BE2C (cell line): ENCODE measurements at regions not wholly inside any gene's neighbourhood (a gene's known extent, or its start where the extent isn't known, plus 50 kb on each side); places are given as distances from the start of the nearest gene placed in this dataset.

ENCODE experiments used
- DNase-seq: peaks from one replicate; pipeline ENCODE4 v3.0.0-alpha.2; 2020
- H3K27me3 ChIP-seq: fragments of 250-450 bp; sonication (Bioruptor Pico); 2 replicates; pipeline ENCODE4 v1.5.1; 2020; ENCODE audit warnings: mild to moderate bottlenecking
- H3K36me3 ChIP-seq: fragments of 250-450 bp; sonication (Bioruptor Pico); 2 replicates; pipeline ENCODE4 v1.5.1; 2020; ENCODE audit warnings: mild to moderate bottlenecking
- H3K4me1 ChIP-seq: fragments of 250-450 bp; sonication (Bioruptor Pico); 2 replicates; pipeline ENCODE4 v1.5.1; 2020
- H3K4me3 ChIP-seq: 2 replicates; pipeline ENCODE4 v1.5.1; 2011; ENCODE audit warnings: low read depth, low read length
- H3K9me3 ChIP-seq: fragments of 250-450 bp; sonication (Bioruptor Pico); 2 replicates; pipeline ENCODE4 v1.5.1; 2020
- TF ChIP-seq, protein P1 (sequence below): IDR thresholded peaks from 2 replicates; pipeline ENCODE4 v1.5.1; 2012; ENCODE audit warnings: mild to moderate bottlenecking, low read depth, low read length

DNA sequence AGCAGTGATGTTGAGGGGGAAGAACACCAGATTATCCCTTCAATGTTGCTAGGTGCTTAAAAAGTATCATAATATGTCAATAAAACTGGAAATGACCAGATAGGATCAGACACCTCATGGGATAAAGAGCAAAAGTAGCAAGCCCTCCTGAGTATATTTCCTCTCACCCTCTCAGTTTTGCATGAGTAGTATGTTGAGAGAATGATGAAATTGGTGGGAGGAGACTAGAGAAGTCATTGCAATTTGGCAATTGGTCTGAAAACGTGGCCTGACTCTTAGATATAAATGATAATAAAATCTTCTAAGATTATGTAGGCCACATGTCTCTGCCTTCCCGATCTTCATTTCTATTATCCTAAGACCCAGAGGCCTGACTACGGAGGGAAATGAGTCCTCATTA, 151.2 kb upstream of the ARRDC3 start:
- H3K4me1 ChIP-seq: no peaks in the 10 kb centered on the region
- no peaks in the 10 kb centered on the region for H3K27me3 ChIP-seq
- no peak for DNase-seq
- no peak overlapping the region for H3K4me3 ChIP-seq
- no peaks in the 10 kb centered on the region for H3K36me3 ChIP-seq
- H3K9me3 ChIP-seq: no peaks in the 10 kb centered on the region; the same call in none of the 2 replicates
- TF ChIP-seq, protein P1, sequence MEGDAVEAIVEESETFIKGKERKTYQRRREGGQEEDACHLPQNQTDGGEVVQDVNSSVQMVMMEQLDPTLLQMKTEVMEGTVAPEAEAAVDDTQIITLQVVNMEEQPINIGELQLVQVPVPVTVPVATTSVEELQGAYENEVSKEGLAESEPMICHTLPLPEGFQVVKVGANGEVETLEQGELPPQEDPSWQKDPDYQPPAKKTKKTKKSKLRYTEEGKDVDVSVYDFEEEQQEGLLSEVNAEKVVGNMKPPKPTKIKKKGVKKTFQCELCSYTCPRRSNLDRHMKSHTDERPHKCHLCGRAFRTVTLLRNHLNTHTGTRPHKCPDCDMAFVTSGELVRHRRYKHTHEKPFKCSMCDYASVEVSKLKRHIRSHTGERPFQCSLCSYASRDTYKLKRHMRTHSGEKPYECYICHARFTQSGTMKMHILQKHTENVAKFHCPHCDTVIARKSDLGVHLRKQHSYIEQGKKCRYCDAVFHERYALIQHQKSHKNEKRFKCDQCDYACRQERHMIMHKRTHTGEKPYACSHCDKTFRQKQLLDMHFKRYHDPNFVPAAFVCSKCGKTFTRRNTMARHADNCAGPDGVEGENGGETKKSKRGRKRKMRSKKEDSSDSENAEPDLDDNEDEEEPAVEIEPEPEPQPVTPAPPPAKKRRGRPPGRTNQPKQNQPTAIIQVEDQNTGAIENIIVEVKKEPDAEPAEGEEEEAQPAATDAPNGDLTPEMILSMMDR: no peak

DNA sequence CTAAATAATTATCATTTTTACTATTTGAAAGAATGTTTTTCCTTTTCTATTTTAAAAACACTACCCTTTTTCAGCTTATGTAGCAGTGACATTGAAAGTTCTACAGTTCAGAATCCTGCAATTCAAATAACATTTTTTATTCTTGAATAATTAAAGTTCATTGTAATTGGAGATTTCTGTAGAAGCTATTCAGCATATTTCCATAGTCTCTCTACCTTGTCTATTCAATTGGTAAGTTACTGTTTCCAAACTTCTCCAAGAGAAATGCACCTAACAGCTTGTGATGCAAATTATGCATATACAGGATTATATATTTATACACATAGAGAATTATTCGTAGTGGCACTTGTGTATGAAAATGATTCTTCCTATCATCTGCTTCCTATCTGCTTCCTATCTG, 149.7 kb upstream of the ARRDC3 start:
- TF ChIP-seq, protein P1: no peak
- Histone ChIP-seq H3K36me3 (no peaks in the 10 kb centered on the region), H3K9me3 (no peaks in the 10 kb centered on the region; the same call in none of the 2 replicates), H3K27me3 (no peaks in the 10 kb centered on the region), H3K4me3 (no peak overlapping the region), H3K4me1 (no peaks in the 10 kb centered on the region)
- DNase-seq: no peak

DNA sequence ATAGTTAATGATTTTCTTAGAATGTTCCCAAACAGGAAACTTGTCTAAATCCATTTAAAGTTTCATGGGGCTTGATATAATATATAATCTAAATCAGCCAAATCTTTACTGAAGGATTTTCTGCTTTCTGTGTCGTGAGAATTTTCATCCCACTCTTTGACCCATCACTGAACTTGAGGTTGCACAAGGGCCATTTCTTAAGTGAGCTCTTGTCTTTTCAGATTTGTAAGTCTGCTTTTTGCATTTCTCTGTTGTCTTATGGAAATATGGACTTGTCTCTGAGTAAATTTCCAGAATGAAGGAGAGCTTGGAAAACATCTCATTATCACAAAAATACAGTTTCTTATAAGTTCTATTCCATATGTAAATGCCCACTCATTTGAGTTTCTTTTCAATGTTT, 149.2 kb upstream of the ARRDC3 start:
- H3K27me3 ChIP-seq: no peaks in the 10 kb centered on the region
- H3K36me3 ChIP-seq: no peaks in the 10 kb centered on the region
- no peaks in the 10 kb centered on the region; the same call in none of the 2 replicates for H3K9me3 ChIP-seq
- DNase-seq: no peak
- H3K4me3 ChIP-seq: no peak overlapping the region
- TF ChIP-seq, protein P1: no peak
- no peaks in the 10 kb centered on the region for H3K4me1 ChIP-seq

DNA sequence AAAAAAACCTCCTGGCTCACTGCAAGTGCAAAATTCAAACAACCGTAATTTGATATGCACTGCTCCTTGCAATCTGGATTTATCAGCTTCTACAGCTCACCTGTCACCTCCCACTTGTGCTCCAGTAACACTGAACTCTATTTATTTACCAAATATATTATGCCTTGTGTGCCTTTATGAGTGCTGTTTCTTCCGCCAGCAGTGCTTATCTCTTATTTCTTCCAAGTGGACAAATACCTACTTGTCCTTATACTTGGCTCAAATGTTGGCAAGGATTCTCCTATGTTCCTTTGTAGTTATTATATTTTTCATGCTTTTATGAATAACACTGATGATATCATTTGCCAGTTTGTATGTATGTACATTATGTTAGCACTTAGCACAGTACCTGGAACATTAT, 145.7 kb upstream of the ARRDC3 start:
- no peaks in the 10 kb centered on the region for H3K27me3 ChIP-seq
- H3K36me3 ChIP-seq: no peaks in the 10 kb centered on the region
- H3K4me3 ChIP-seq: no peak overlapping the region
- H3K4me1 ChIP-seq: no peaks in the 10 kb centered on the region
- DNase-seq: no peak
- TF ChIP-seq, protein P1: no peak
- H3K9me3 ChIP-seq: no peaks in the 10 kb centered on the region; the same call in none of the 2 replicates

DNA sequence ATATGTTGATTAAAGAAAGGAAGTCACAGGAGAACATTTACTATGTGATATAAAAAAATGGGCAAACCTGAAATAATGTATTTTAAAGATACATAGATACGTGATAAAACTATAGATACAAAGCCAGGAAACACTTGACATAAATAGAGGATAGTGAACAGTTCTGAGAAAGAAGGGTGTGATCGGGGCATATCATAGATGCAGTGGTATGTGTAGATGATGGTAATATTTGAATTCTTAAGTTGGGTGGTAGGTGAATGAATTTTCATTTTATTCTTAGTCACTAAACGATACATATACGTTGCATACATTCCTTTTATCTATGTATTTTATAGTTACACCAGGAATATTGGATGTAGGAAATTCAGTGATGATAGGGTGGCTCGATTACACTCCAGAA, 138.7 kb upstream of the ARRDC3 start:
- H3K36me3 ChIP-seq: no peaks in the 10 kb centered on the region
- H3K4me1 ChIP-seq: no peaks in the 10 kb centered on the region
- TF ChIP-seq, protein P1: no peak
- no peaks in the 10 kb centered on the region for H3K9me3 ChIP-seq
- DNase-seq: no peak
- no peak overlapping the region for H3K4me3 ChIP-seq
- peaks cover 4% of the 10 kb centered on the region for H3K27me3 ChIP-seq

DNA sequence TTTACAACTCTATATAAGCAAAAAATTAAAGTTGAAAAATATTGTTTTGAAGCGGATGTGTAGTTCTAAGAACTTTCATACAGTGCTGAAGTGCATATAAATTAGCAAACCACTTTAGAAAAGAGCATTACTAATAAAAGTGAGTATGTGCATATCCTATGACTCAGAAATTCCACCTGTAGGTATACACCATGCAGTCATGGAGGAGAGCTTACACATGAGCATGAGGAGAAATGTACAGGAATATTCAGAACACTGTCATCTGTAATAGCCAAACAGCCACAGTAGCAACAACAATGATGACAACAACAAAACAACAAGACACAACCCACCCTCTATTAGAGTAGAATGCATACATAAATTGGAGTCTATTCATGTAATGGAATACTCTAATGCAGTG, 138.2 kb upstream of the ARRDC3 start:
- no peak for DNase-seq
- TF ChIP-seq, protein P1: no peak
- Histone ChIP-seq H3K4me1 (no peaks in the 10 kb centered on the region), H3K4me3 (no peak overlapping the region), H3K36me3 (no peaks in the 10 kb centered on the region), H3K9me3 (no peaks in the 10 kb centered on the region), H3K27me3 (peaks cover 4% of the 10 kb centered on the region)
